ENCODE measurements at regions not wholly inside any gene's neighbourhood (a gene's known extent, or its start where the extent isn't known, plus 50 kb on each side); places are given as distances from the start of the nearest gene placed in this dataset.

GRCh38 chr12:77725611-77726010 is 105.1 kb upstream of the NAV3 start:
- TF ChIP-seq CTCF (IDR thresholded peaks at IDR 0.05) (no peak), POLR2A (IDR thresholded peaks at IDR 0.05) (no peak)

Measured in thyroid gland (tissue), 4 donors.